SK-N-SH treated with all-trans-retinoic acid at 6 μM for 48 hours (cell line): ENCODE measurements at regions not wholly inside any gene's neighbourhood (a gene's known extent, or its start where the extent isn't known, plus 50 kb on each side); places are given as distances from the start of the nearest gene placed in this dataset.

Source experiments
- ARNTL ChIP-seq: fragments of 450-650 bp; formaldehyde crosslinking; IDR thresholded peaks from 2 replicates; pipeline ENCODE4 v1.5.0; 2020; ENCODE audit warnings: low read depth, mild to moderate bottlenecking, moderate library complexity, borderline replicate concordance
- PATZ1 ChIP-seq: fragments of 250-450 bp; sonication (Bioruptor Pico); IDR thresholded peaks from 2 replicates; pipeline ENCODE4 v1.8.0; 2020; ENCODE audit warnings: mild to moderate bottlenecking, moderate library complexity, borderline replicate concordance
- PPARA ChIP-seq: fragments of 250-450 bp; sonication (Bioruptor Pico); IDR thresholded peaks from 2 replicates; pipeline ENCODE4 v1.5.0; 2020; ENCODE audit warnings: mild to moderate bottlenecking, borderline replicate concordance
- RARB ChIP-seq: fragments of 250-450 bp; sonication (Bioruptor Pico); IDR thresholded peaks from 2 replicates; pipeline ENCODE4 v1.8.0; 2021; ENCODE audit warnings: mild to moderate bottlenecking, moderate library complexity
- TOX ChIP-seq: fragments of 250-450 bp; sonication (Bioruptor Pico); IDR thresholded peaks from 2 replicates; pipeline ENCODE4 v1.8.0; 2021; ENCODE audit warnings: mild to moderate bottlenecking, moderate library complexity, borderline replicate concordance
- ZFP30 ChIP-seq: fragments of 450-650 bp; formaldehyde crosslinking; IDR thresholded peaks from 2 replicates; pipeline ENCODE4 v1.5.0; 2022; ENCODE audit warnings: mild to moderate bottlenecking, moderate library complexity
- ZNF565 ChIP-seq: fragments of 450-650 bp; formaldehyde crosslinking; conservative IDR thresholded peaks from 2 replicates; pipeline ENCODE4 v1.5.0; 2020; ENCODE audit warnings: low read depth, mild to moderate bottlenecking, moderate library complexity

GRCh38 chr16:72362973-72363372 is 191.0 kb upstream of the PMFBP1 start:
- TF ChIP-seq PATZ1 = no peak
- TF ChIP-seq RARB = no peak
- no peak for TF ChIP-seq ARNTL (CRISPR knock-in tag)
- no peak for TF ChIP-seq TOX (CRISPR knock-in tag)
- no peak for TF ChIP-seq PPARA
- TF ChIP-seq ZFP30 = no peak
- TF ChIP-seq ZNF565 (CRISPR knock-in tag) = no peak
